HG03108 (cell line): ENCODE measurements at regions not wholly inside any gene's neighbourhood (a gene's known extent, or its start where the extent isn't known, plus 50 kb on each side); places are given as distances from the start of the nearest gene placed in this dataset.
"Not testable (repeated sequence)": the region's sequence is repeated elsewhere in the genome, so short reads cannot be mapped to it uniquely, and the experiment has no call there.

Source experiments
- ATAC-seq: cut with Tn5 transposase; IDR thresholded peaks from one replicate; pipeline ENCODE4 v1.9.1; 2021; ENCODE audit warnings: moderate library complexity; ENCODE audit not compliant: unreplicated experiment

DNA sequence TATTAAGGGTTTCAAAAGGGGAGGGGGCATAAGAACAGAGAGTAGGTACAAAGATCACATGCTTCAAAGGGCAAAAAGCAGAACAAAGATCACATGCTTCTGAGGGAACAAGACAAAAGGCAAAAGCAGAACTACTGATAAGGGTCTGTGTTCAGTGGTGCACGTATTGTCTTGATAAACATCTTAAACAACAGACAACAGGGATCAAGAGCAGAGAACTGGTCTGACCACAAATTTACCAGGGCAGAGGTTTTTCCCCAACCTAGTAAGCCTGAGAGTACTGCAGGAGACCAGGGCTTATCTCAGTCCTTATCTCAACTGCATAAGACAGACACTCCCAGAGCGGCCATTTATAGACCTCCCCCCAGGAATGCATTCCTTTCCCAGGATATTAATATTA lies 900.2 kb upstream of the PRKX start:
- not testable (repeated sequence) for ATAC-seq

DNA sequence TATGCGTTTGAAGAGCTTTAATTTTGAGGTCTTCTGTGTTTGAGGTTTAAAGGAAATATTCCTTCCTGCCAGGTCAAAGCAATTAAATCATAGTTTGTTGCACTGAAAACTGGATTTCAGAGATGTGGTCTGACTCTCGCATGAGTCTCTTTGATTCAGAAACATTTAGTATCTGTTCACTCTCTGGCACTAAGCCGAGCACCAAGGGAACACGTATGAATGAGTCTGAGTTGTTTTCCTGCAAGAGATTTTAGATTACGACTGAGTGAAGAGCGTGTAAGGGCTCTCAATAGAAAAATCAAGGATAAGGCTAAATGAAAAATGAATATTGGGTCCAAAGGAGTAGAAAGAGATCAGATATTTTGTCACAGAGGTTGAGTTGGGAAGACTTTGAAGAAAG lies 875.4 kb upstream of the PRKX start:
- ATAC-seq: no peak

DNA sequence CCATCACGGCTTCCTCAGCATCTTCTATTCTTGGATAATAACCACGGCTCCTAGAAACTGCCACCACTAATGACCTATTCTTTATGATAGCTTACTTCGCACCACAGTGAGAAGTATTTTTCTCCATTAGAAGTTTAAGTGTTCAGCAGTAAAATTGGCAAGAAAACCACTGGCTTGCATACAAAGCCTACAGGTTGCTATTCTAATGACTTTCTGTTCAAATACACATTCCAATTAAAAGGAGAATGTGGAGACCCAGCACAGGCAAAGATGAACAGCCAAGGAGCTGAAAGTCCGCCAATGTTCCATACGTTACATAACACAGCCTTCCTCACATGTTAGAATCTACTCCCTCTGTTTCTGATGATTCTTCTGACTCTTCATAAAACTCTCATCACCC lies 875.0 kb upstream of the PRKX start:
- ATAC-seq: no peak

DNA sequence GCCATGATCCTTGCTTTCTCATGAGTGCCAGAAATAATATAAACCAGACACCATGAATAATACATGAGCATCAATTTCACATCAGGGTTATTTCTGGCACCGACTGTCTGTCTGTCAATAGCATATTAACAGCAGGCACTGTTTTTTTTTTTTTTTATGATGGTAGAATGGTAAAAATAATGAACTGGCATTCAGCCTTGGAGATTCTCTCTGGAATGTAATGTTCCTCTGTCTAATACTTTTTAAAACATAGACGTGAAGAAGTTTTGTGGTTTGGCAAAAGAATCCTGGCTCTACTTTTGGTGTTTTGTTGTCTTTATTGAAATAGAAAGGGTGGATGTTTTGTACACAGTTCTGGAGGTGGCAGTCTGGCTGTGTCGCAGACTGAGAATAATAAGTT lies 874.6 kb upstream of the PRKX start:
- no peak for ATAC-seq

DNA sequence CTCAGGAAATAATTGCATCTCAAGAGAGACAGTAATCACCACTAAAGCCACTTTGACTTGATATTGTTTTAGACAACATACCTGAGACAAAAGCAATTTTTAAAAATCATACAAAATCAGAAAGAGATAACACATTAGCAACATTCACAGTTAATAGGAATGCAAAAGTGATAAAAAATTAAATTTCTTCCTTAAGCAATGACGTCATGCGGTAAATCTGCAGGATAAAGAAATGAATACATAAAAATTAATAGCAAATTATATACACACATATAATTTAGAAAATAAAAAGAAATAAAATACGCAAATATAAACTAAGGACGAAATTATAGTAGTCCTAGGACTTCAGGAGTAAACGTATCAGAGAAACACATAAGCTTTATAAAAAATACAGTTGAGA lies 866.5 kb upstream of the PRKX start:
- ATAC-seq: no peak

DNA sequence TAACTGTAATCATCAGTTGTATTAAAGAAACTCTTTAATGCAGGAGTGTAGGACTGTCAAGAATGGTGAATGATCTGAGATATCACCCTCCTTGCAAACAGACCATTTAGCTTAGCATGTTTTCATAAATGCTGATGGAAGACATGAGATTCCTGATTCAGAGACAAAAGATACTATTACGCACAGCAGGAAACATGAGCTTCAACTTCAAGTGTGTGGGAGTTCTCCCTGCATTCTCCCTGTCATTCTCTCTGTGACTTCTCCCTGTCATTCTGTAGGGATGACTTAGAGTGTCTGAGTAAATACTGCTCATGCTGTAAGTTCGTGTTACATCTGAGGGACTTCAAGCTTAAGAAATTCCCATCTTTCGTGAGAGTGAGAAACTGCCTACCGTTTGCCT lies 866.0 kb upstream of the PRKX start:
- ATAC-seq: no peak

DNA sequence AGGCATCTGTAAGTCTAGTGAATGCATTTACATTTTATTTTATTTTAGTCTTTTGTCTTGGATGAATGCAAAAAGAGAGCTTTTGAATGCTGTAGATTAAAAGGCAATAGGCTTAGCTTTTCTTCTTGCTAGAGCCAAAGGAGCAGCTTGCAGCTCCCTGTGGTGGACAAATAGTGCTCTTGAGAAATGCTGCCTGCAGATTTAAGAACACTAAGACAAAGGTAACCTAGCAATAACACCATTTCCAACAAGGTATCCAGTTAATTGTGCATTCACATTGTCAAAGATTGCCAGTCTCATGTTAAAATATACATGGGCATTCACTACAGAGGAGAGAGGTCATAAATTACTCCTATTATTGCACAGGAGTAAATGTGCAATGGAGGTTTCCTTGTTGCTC lies 859.2 kb upstream of the PRKX start:
- no peak for ATAC-seq

DNA sequence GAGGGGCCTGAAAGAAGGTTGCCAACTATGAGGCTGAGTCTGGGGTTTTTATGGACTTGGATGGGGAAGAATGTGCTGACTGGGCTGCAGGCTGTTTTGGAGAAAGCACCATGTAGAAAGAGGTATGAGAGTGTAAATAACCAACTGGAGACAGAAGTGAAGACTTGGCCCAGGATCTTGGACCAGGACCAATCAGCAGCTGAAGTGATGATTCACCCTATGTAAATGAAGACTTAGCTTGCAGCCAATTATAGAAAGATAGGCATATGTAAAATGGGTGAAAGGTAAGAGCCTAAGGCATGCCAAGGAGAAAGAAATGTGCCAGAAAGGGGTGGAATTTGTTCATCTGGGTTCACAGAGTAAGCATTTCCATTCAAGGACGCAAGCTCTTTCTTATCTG lies 856.7 kb upstream of the PRKX start:
- no peak for ATAC-seq

DNA sequence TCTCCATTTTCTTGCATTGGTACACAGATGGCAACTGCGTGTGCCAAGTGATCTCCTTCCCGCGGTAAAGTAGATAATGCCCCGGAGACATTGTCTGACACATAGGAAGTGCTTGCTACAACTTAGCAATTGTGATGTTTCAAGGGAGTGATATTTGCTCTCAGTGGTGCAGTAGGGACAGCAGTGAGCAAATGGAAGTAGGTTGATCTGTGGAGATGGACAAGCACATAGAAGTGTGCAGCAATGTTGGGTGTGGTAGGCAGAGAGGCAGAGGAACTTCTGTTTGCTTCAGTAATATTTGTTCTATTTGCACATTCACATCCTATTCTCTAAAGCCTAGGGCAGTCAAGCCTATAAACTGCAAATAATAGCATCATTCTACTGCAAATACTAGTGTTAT lies 846.7 kb upstream of the PRKX start:
- no peak for ATAC-seq

DNA sequence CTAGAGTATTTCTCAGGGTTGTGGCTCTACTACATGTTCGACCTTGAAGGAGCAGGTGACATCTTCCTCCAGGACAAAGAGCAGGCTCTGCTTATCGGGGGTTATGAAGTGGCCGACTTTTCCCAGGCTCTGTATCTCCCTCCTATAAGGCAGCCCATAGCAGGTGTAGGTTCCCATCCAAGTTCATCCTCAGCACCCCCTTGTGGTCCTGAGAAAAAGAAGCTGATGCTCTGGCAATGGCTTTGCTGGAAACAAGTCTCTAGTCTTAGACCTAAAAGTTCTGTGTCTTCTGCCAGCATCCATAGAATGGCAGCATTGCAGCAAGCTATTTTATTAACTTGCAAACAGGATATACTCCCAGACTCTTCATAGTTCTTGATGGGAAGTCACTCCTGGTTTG lies 836.6 kb upstream of the PRKX start:
- no peak for ATAC-seq

DNA sequence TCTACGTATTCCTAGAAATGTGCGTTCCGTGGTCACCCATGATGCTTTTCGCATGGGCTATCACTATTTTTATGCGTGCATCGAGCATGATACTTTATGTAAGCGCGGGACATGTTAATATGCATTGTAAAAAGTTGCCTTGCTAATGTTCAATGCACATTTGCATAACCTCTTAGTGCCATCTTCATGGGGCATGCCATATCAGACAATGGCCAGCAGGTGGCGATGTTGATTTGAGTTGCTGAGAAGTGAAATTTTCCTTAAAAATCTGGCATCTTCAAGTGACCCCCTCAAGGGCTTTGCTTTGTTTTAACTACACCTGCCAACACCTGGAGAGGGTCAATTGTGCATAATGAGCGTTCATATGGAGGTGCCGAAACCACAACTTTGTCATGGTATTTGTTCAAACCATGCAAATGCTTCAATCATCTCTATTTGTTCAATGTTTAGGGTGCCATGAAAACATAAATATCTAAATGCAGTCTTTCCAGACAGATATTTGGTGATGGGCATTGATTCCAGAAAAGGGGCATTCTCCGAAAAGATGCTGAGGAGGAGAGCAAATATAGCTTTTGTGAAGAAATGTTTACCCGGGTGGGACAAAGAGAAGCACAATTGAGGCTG lies 833.9 kb upstream of the PRKX start:
- no peak for ATAC-seq

DNA sequence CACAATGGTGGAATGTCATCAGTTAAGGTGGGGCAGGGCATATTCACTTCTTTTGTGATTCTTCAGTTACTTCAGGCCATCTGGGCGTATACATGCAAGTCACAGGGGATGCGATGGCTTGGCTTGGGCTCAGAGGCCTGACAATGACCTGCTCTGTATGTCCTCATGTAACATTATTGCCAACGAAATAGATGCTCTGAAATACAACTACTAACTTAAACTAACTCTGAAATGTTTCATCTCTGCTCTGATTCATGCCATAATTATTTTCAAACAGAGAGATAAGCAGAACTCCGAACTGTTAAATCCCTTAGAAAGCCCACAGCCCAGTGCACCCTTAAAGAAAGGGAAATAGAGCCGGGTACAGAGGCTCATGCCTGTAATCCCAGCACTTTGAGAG lies 832.7 kb upstream of the PRKX start:
- ATAC-seq: not testable (repeated sequence)

DNA sequence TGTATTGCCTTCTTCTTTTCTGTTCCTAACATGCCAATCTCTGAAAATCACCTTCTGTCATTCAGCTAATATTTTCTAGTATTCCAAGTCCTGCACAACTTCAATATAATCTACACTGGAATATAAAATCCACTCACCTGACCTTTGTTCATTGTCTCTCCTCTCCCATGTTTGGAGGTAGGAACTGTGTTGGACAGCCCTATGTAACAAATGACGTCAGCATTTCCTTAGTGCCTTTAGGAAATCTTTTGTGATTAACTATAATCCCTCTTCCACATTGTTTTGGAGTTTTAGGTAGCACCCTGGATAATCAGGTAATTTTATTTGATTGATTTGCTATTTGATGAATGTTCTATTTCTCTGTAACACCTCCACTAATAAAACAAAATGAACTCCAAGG lies 814.8 kb upstream of the PRKX start:
- ATAC-seq: no peak

DNA sequence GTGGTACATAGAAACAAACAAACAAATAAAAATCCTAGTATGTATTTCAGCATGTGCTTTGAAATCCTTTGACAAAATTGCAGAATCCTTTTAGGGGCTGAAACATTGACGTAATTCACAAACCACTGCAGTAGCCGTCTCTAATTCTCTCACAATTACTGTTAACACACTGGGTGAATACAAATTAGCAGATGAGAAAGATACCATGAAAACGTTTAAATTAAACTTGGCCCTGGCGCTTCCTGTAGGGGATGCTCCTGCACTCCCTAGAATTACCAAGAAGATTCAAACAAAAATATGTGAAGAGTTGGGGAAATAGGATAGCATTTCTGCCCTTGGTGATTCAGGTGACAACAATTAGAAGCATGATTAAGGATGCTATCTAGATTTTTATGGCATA lies 772.5 kb upstream of the PRKX start:
- ATAC-seq: no peak

DNA sequence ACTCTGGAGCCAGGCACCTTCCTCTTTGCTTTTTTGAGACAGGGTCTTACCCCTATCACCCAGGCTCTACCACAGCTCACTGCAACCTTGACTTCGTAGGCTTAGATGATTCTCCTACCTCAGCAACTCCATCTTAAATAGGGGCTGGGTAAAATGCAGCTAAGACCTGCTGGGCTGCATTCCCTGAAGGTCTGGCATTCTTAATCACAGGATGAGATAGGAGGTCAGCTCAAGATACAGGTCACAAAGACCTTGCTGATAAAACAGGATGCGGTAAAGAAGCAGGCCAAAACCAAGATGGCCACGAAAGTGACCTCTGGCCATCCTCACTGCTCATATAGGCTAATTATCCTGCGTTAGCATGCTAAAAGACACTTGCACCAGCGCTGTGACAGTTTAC lies 770.8 kb upstream of the PRKX start:
- ATAC-seq: no peak

DNA sequence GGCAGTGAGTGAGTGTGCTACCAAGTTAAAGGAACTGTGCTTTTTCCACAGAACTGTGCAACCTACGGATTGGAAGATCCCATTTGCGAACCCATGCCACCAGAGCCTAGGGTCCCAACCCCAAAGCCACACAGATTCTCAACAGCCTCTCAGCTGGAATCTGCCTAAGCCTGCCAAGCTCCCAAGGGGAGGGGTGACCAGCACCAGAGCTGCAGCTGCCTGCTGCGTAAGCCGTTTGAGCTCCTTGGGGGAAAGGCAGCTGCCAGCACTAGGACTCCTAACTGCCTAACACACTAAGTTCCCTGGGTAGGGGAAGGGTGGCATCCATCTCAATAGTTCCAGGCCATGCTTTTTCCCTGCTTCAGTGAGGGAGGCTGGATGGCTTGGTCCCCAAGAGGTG lies 738.1 kb upstream of the PRKX start:
- ATAC-seq: no peak

DNA sequence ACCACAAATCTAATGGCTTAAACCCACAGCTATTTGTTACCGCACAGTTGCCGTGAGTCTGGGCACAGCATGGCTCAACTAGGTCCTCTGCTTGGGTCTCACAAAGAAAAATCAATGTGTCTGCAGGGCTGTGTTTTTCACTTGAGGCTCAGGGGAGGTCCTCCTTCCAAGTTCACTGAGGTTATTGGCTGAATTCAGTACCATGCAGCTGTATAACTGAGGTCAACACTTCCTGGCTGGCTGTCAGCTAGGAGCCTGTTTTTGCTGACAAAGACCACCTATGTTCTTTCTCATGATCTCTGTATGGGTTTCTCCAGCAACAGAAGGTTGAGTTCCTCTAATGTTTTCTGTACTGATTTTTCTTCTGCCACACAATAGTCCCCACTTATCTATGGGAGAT lies 736.7 kb upstream of the PRKX start:
- ATAC-seq: no peak

DNA sequence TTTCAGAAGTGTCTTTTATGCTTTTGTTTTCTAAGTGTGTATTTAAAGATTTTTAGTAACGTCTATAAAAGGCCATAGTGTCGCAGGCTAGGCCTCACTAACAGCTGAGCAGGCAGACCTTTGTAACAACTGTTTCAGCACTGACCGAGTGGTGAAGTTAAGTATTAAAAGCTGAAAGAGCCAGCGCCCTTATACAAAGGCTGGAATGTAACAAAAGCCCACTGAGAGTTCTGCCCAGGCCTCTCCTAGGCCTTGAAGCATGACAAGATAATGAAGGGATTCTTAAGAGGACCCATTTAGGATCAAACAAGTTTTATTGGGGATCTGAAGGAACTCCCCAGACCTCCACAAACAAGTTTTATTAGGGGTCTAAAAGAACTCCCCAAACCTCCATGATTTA lies 722.5 kb upstream of the PRKX start:
- no peak for ATAC-seq

DNA sequence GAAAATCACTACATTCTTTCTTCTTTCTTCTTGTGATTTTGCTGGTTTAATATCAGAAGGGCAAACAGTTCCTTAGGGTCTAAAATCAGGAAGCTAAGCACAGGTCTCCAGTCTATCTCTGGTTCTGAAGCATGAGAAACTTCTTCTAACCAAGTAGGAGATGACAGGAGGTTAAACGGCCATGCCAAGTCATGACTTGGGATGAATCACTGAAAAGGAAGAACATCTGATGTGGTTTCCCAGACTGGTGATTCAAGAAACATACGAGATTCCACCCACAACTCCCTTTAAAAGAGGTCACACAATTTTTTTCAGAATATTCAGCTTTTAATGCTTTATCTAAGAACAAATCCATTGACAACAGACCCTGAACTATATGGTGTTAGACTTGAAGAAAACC lies 684.0 kb upstream of the PRKX start:
- ATAC-seq: no peak

DNA sequence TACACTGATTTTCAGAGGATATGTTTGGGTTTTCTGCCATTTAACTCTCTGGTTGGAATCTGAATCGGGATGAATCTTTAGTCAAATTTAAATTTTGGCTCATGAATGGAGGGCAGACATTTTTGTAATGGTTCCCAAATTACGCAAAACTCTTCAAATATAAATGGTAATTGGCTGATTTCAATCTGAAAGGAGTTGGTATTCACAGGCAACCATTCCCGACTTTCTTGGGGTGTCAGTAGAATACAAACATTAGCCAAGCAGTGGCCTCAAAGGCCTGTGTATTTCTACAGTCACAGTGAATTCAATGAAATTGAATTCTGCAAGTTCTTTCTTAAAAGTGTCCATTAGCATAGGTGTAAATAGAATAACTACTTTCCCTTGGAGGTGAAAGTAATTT lies 668.8 kb upstream of the PRKX start:
- ATAC-seq: no peak

DNA sequence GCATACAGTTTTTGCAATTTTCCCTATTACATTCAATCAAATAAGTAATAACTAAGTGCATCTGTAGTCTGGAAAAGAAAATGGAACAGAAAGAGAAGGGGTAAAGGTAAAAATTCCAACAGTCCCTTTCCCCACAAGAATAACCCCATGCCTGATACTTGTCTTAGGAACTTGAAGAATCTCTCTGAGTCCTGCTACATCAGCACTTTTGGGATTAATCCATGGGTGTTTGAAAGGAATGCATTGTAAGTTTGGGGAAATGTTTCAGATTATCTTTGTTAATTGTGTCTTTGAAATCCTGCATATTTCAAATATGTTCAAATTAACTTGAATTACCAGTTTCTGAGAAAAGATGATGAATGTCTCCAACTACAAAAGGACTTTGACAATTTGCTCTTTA lies 667.3 kb upstream of the PRKX start:
- ATAC-seq: no peak

DNA sequence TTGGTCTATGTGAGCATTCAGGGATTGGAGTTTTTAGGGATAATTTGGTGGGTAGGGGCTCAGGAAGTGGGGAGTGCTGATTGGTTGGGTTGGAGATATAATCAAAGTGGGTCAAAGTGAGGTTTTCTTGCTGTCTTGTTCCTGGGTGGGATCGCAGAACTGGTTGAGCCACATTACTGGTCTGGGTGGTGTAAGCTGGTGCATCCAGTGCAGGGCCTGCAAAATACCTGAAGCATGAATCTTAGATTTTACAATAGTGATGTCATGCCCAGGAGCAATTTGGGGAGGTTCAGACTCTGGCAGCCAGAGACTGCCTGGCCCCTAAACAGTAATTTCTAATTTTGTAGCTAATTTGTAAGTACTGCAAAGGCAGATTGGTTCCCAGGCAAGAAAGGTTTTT lies 665.6 kb upstream of the PRKX start:
- ATAC-seq: no peak

DNA sequence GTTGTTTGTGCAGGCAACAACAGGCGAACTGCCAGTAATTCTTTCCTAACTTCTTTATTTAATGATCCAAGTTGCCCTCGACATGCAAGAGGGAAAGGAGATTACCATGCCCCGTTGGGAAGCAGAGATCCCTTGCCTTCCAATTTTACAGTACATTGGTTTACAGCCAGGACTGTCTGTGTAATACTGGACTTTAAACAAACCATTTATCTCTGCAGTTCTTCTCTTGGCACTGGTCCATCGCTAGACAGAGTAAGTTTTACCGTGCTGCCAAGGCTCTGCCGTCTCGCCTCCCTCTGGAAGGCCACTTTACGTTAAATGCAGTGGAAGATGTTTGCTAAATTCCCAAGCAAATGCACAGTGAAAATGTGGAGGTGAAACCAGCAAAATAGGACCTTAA lies 660.3 kb upstream of the PRKX start:
- no peak for ATAC-seq

DNA sequence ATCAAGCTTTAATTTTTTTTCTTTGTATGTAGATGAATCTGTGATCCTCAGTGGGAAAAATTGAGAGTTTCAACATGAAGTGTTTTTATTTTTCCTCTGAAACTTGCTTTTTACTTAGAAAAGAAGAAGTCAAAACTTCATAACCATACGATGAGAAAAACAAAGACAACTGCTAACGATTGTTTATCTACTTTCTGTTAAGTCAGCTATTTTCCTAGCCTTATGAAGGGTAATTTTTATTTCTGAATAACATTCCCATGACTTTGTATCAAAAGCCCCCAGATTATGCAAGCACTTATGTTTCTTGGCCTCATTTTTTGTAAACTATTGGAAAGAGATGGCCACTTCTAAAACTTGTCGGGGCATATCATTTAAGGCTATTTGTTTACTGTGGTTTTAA lies 645.1 kb upstream of the PRKX start:
- no peak for ATAC-seq
